NCI-H510A (cell line): ENCODE measurements at regions not wholly inside any gene's neighbourhood (a gene's known extent, or its start where the extent isn't known, plus 50 kb on each side); places are given as distances from the start of the nearest gene placed in this dataset.

Source experiments
- DNase-seq: peaks from one replicate; lab custom pipeline; 2025; lab: John Stamatoyannopoulos, UW

- no peak for DNase-seq
These were observed 1080.8 kb upstream of the TENM4 start for GRCh38 chr11:80521592-80521991.

- DNase-seq, result no peak
These were observed 1079.7 kb upstream of the TENM4 start for GRCh38 chr11:80520507-80520887.

DNA sequence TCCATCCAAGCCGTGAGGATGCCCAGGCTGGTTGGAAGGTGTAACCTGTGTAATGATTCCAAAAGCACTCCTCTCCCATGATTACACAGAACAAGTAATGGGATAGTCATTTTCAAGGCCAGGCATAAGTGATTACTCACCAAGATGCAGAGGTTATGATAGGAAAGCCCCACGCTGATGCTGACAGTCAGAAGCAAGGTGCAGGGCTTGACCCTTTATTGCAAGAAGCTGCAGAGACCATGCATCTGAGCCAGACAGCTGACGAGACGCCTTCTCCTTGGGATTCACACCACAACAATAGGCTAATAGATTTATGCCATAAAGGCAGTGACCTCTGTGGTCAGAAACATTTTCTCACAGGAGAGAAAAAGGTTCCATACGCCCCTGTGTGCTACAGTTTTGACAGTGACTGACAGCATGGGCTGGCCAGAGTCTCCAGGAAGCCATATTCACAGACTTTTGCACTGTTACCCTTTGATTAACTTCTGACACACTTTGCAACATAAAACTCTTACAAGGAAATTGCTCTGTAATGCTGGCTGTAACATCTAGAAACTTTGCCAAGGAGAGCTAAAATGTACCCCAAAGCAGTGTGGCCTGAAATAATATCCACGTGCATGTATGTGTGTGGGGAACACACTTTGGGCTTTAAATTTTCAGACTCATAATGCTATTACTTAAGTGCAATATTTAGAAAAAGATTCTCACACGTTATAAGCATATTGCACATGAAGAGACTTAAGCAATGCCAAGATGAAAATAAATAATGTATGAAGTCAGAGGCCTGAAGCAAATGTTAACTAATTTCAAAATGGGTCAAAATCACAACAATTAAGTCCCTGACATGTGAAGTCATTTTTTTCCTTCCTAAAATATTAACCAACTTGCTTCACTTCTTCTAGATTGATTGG is 1079.0 kb upstream of the TENM4 start:
- DNase-seq, result no peak

GRCh38 chr11:80517701-80518100 is 1076.9 kb upstream of the TENM4 start:
- DNase-seq, result no peak

- DNase-seq, result no peak
These were observed 1074.3 kb upstream of the TENM4 start for GRCh38 chr11:80515097-80515496.

GRCh38 chr11:80512491-80512890 is 1071.7 kb upstream of the TENM4 start:
- DNase-seq, result no peak

DNA sequence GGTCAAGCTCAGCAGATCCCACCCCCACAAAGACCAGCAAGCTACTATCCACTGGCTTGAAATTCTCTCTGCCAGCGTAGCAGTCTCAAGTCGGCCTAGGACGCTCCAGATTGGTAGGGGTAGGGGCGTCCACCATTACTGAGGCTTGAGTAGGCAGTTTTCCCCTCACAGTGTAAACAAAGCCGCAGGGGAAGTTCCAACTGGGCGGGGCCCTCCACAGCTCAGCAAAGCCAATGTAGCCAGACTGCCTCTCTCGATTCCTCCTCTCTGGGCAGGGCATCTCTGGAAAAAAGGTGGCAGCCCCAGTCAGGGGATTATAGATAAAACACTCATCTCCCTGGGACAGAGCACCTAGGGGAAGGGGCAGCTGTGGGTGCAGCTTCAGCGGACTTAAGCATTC is 1064.9 kb upstream of the TENM4 start:
- DNase-seq, result no peak

DNA sequence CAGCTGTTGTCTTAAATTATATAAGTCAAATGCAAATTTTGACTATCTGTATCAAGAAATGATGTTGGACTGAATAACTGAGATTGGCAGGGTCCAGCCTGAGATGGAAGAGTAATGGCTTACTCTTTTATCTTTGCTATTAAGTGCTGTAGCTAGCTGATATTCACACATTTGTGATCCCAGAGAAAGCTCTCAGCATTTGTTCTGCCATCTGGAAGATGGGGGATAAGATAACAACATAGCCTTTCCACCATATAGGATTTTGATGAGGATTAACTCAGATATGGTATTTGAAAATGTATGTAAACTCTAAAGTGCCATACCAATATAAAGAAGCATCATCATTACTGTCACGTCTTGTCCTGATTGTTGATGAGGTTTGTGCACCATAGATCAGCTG is 1063.2 kb upstream of the TENM4 start:
- no peak for DNase-seq

- DNase-seq, result no peak
These were observed 1061.7 kb upstream of the TENM4 start for GRCh38 chr11:80502511-80502910.

- DNase-seq, result no peak
These were observed 1054.3 kb upstream of the TENM4 start for GRCh38 chr11:80495116-80495515.

- no peak for DNase-seq
These were observed 1047.1 kb upstream of the TENM4 start for GRCh38 chr11:80487952-80488351.

GRCh38 chr11:80486678-80487077 is 1045.8 kb upstream of the TENM4 start:
- DNase-seq, result no peak

GRCh38 chr11:80477178-80477577 is 1036.3 kb upstream of the TENM4 start:
- DNase-seq, result no peak

GRCh38 chr11:80473562-80473961 is 1032.7 kb upstream of the TENM4 start:
- DNase-seq, result no peak

DNA sequence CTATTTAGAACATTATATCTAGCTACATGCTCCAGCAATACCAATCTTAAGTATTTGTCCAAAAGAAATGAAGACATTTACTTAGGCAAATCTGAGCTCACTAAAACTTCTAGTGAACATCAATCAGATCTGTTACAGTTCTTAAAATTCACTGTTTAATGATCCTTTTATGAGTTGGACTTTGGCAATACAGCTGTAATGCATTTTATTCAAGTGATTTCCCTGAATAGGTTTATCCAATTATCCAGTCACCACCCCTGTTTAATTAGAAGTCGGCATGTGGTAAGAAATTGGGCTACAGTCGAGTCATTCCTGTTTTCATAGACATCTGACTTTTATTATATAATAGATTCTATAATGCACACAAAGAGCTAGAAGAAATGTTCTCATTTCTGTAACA is 1029.0 kb upstream of the TENM4 start:
- DNase-seq, result no peak

DNA sequence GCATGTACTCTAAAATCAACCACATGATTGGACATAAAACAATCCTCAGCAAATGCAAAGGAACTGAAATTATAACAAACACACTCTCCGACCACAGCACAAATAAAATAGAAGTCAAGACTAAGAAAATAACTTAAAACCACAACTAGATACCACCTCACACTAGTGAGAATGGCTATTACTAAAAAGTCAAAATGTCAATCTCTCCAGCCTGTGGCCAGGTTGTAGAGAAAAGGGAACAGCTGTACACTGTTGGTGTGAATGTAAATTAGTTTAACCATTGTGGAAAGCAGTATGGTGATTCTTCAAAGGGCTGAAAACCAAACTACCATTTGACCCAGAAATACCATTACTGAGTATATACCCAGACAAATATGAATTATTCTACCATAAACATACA is 1025.7 kb upstream of the TENM4 start:
- no peak for DNase-seq

DNA sequence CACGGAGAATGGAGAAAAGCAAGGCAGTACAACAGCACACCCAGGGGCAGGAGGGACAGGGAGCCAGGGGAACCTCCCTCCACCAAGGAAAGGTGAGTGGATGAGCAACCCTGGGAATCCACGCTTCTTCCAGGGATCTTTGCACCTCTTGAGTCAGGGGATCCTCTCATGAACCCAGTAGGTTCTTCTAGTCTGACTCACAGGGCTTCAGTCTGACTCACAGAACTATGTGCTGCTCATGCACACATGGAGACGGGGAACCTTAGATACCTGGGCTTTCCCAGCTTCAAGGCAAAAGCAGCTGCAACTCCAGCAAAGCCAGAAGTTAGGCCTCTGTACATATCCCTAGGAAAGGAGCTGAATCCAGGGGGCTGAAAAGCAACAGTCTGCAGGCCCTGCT is 1021.4 kb upstream of the TENM4 start:
- no peak for DNase-seq

DNA sequence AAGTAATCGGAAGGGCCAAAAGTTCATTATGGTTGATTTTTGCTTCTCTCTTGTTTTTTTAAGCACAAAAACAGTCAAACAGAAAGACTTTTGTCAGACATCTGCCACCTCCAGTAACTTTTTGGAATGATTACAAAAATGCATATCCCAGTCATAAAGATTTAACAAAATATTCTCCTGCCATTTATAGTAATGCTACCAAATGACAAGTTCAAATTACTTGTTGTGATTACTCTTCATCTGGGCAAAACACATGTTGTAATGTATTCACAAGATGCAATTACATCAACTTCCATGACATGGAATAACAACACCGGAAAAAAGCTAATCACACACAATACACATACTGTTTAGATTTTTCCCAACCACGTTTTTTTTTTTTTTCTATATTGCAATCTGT is 1017.5 kb upstream of the TENM4 start:
- DNase-seq, result no peak

GRCh38 chr11:80457823-80458222 is 1017.0 kb upstream of the TENM4 start:
- DNase-seq, result no peak

GRCh38 chr11:80455818-80456217 is 1015.0 kb upstream of the TENM4 start:
- DNase-seq, result no peak

DNA sequence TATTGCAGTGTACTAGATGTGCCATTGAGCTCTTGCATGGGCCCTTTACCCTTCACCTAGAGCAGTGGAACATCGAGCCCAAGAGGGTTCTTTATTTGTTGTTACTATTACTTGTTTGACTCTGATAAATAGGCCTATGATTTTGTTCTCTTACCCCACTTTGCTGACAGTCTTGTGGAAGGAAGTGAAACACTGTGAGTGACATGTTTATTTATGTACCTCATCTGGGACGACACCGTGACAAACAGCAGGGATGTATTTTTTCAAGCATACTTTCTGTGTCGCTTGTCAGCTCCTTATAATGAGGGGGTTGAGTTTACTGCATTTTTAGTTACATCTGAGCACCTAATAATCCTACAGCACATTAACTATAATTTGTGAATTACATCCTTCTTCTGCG is 1010.3 kb upstream of the TENM4 start:
- no peak for DNase-seq

DNA sequence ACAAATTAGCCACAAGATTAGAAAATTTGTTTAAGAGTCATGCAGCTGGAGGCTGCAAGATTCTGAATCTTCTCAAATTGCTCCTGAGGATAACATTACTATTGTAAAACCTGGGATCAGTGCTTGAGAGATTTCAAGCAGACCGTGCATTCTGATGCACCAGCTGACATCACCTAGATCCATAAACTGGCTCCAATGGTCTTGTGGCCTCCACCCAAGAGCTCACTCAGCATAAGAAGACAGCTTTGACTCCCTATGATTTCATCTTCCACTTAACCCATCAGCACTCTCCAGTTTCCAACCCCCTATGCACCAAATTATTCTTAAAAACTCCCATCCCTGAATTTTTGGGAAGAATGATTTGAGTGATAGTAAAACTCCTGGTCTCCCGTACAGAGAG is 1007.9 kb upstream of the TENM4 start:
- no peak for DNase-seq

- no peak for DNase-seq
These were observed 1002.3 kb upstream of the TENM4 start for GRCh38 chr11:80443177-80443576.

- no peak for DNase-seq
These were observed 1001.0 kb upstream of the TENM4 start for GRCh38 chr11:80441821-80442220.
